Endothelial cell of umbilical vein (primary cell): ENCODE measurements at regions not wholly inside any gene's neighbourhood (a gene's known extent, or its start where the extent isn't known, plus 50 kb on each side); places are given as distances from the start of the nearest gene placed in this dataset.
"Not testable (repeated sequence)": the region's sequence is repeated elsewhere in the genome, so short reads cannot be mapped to it uniquely, and the experiment has no call there.

Experiments
- BruUV-seq: library from RNA; stranded (reverse); fragments of 400-500 nt; replicated peaks from 2 replicates; lab custom pipeline; 2021; lab: Mats Ljungman, UMichigan
- CTCF ChIA-PET: fragments of 300-600, 350-600 bp; sonication (Branson Sonifier 250); formaldehyde crosslinking; loops from one replicate; lab custom pipeline; 2021; ENCODE audit warnings: antibody characterized with exemption, inconsistent platforms; lab: Charles Lee
- POLR2A ChIA-PET: fragments of 300-600, 350-600 bp; sonication (Branson Sonifier 250); formaldehyde crosslinking; loops from one replicate; lab custom pipeline; 2021; ENCODE audit warnings: antibody characterized with exemption, inconsistent platforms; lab: Charles Lee
- DNase-seq: peaks from one replicate; pipeline ENCODE4 v3.0.0-alpha.2; 2011; ENCODE audit warnings: low read depth, low spot score
- FAIRE-seq: peaks from 2 replicates; lab custom pipeline; 2011; peaks lifted over from hg19 to GRCh38; lab: Jason Lieb, UNC
- H2AFZ ChIP-seq: 2 replicates; pipeline ENCODE4 v1.6.0; 2012; ENCODE audit warnings: low read depth, low read length, control low read depth, inconsistent platforms
- H3K27ac ChIP-seq: 2 replicates; pipeline ENCODE4 v1.5.1; 2011; ENCODE audit warnings: low read depth, mild to moderate bottlenecking, control low read depth, low read length, moderate library complexity; ENCODE audit not compliant: insufficient read depth
- H3K27me3 ChIP-seq, 2 experiments: 2 replicates each; pipeline versions ENCODE4 v1.6.0 to v1.6.1; 2011; ENCODE audit warnings: low read length in 2 of 2, mixed read lengths in 1 of 2; ENCODE audit not compliant: control insufficient read depth in 2 of 2, insufficient read depth in 2 of 2
- H3K36me3 ChIP-seq, 2 experiments: 2 replicates in 1 of 2; 3 replicates in 1 of 2; pipeline ENCODE4 v1.5.1; 2011; ENCODE audit warnings: low read length in 2 of 2, mild to moderate bottlenecking in 1 of 2, moderate library complexity in 1 of 2; ENCODE audit not compliant: control insufficient read depth in 2 of 2, insufficient read depth in 2 of 2; ENCODE audit errors: extremely low read depth in 1 of 2
- H3K4me1 ChIP-seq: 3 replicates; pipeline ENCODE4 v1.5.1; 2011; ENCODE audit warnings: mild to moderate bottlenecking, low read length; ENCODE audit not compliant: control insufficient read depth, insufficient read depth; ENCODE audit errors: extremely low read depth
- H3K4me2 ChIP-seq: 2 replicates; pipeline ENCODE4 v1.6.1; 2011; ENCODE audit warnings: low read length, control low read depth, mixed read lengths; ENCODE audit not compliant: insufficient read depth
- H3K4me3 ChIP-seq, 3 experiments: fragments of 200-600 bp in 1 of 3; sonication (generic), shearing (Covaris generic) in 1 of 3; replicated peaks in 1 of 3; 2 replicates each; pipeline ENCODE4 v1.5.1; 2011 to 2016; ENCODE audit warnings: control low read depth in 3 of 3, low read length in 3 of 3, mild to moderate bottlenecking in 2 of 3, inconsistent platforms in 1 of 3, low read depth in 1 of 3, moderate library complexity in 1 of 3; ENCODE audit not compliant: insufficient read depth in 1 of 3
- H3K79me2 ChIP-seq: 2 replicates; pipeline ENCODE4 v1.6.0; 2012; ENCODE audit warnings: low read length, inconsistent platforms; ENCODE audit not compliant: control insufficient read depth, insufficient read depth
- H3K9ac ChIP-seq: replicated peaks from 2 replicates; pipeline ENCODE3; 2011; ENCODE audit warnings: low read length, control low read depth; ENCODE audit not compliant: insufficient read depth; ENCODE audit errors: extremely low read depth
- H3K9me1 ChIP-seq: replicated peaks from 3 replicates; pipeline ENCODE4 v1.6.0; 2011; ENCODE audit warnings: mild to moderate bottlenecking, low read length; ENCODE audit not compliant: control insufficient read depth, insufficient read depth; ENCODE audit errors: extremely low read depth
- H3K9me3 ChIP-seq: replicated peaks from 2 replicates; pipeline ENCODE4 v1.5.1; 2012; ENCODE audit warnings: low read length, inconsistent platforms; ENCODE audit not compliant: control insufficient read depth, insufficient read depth
- H4K20me1 ChIP-seq: replicated peaks from 2 replicates; pipeline ENCODE3; 2011; ENCODE audit warnings: mild to moderate bottlenecking, low read length; ENCODE audit not compliant: control insufficient read depth, insufficient read depth; ENCODE audit errors: extremely low read depth
- CTCF ChIP-seq, 2 donors: IDR thresholded peaks; 1 replicate in 1 of 2; 2 replicates in 1 of 2; pipeline ENCODE4 v1.5.1; 2011; ENCODE audit warnings: low read length in 2 of 2, mild to moderate bottlenecking in 2 of 2, moderate library complexity in 2 of 2, control low read depth in 1 of 2, inconsistent platforms in 1 of 2, low read depth in 1 of 2; ENCODE audit not compliant: insufficient read depth in 1 of 2; ENCODE audit errors: extremely low read depth in 1 of 2
- EZH2 ChIP-seq: IDR thresholded peaks from 2 replicates; pipeline ENCODE4 v1.6.1; 2012; ENCODE audit warnings: borderline replicate concordance, low read depth, mild to moderate bottlenecking, moderate library complexity, low read length, inconsistent platforms; ENCODE audit not compliant: severe bottlenecking
- FOS ChIP-seq: IDR thresholded peaks from 2 replicates; pipeline ENCODE4 v1.6.1; 2011; ENCODE audit warnings: mild to moderate bottlenecking, low read length, moderate library complexity, borderline replicate concordance; ENCODE audit not compliant: insufficient read depth
- GATA2 ChIP-seq: IDR thresholded peaks from 2 replicates; pipeline ENCODE4 v1.7.0; 2011; ENCODE audit warnings: low read depth, mild to moderate bottlenecking, moderate library complexity, mixed read lengths, low read length; ENCODE audit not compliant: insufficient read length, insufficient read depth
- JUN ChIP-seq: IDR thresholded peaks from 2 replicates; pipeline ENCODE4 v1.6.1; 2011; ENCODE audit warnings: borderline replicate concordance, low read depth; ENCODE audit not compliant: insufficient read length, insufficient read depth
- MYC ChIP-seq: IDR thresholded peaks from one replicate; pipeline ENCODE4 v1.6.1; 2011; ENCODE audit warnings: mild to moderate bottlenecking, low read depth, low read length
- POLR2A ChIP-seq: IDR thresholded peaks from 2 replicates; pipeline ENCODE4 v1.6.1; 2012; ENCODE audit warnings: low read depth, mild to moderate bottlenecking, control low read depth, low read length
- POLR2AphosphoS5 ChIP-seq: IDR thresholded peaks from 2 replicates; pipeline ENCODE4 v1.6.1; 2012; ENCODE audit warnings: low read depth, mild to moderate bottlenecking, control low read depth, low read length, moderate library complexity; ENCODE audit not compliant: insufficient read depth
- dilution Hi-C: fragments of 300-500 bp; cut with MboI; formaldehyde crosslinking; loops from one replicate; pipeline ENCODE4 v1.15.0; 2019; ENCODE audit warnings: low sequenced_read_pairs; ENCODE audit not compliant: extremely low pct_ligation_motif_present
- intact Hi-C: fragments of 100-400 bp; cut with micrococcal nuclease; formaldehyde crosslinking; loops from one replicate; pipeline ENCODE4 v1.10.0; 2022
- TF ChIP-seq, protein P1 (sequence below): IDR thresholded peaks from 2 replicates; pipeline ENCODE4 v1.6.1; 2011; ENCODE audit not compliant: insufficient read depth, insufficient read length

DNA sequence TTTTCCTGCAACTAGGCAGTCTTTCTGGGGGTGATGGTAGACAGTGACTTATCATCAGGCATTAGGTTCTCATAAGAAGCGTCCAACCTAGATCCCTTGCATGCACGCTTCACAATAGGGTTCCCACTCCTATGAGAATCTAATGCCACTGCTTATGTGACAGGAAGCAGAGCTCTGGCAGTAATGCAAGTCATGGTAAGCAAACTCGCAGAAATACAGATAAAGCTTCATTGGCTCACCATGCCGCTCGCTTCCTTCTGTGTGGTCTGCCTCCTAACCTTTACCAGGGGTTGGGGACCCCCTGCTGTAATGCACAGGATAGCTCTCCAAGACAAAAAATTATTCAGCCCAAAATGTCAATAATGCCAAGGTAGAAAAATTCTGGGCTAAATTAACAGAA is 864.2 kb downstream of the TRHDE start:
- DNase-seq (no peak), FAIRE-seq (no peak)
- no peaks in the 10 kb centered on the region for H3K4me1 ChIP-seq
- ChIA-PET CTCF (no interaction called here), POLR2A (no interaction called here)
- no peaks in the 10 kb centered on the region for H4K20me1 ChIP-seq
- no peak overlapping the region for H3K9ac ChIP-seq
- H3K9me3 ChIP-seq, result peaks cover 2% of the 10 kb centered on the region
- H3K27me3 ChIP-seq, result no peaks in the 10 kb centered on the region
- intact Hi-C loops, result no loop called here
- no peak overlapping the region for H3K27ac ChIP-seq
- H3K36me3 ChIP-seq, result no peaks in the 10 kb centered on the region
- no TSS peak for BruUV-seq
- H3K4me2 ChIP-seq, result no peak overlapping the region
- H3K4me3 ChIP-seq, result no peak overlapping the region
- no peak overlapping the region for H2AFZ ChIP-seq
- dilution Hi-C loops, result no loop called here
- H3K9me1 ChIP-seq, result no peaks in the 10 kb centered on the region
- H3K79me2 ChIP-seq, result no peaks in the 10 kb centered on the region
- TF ChIP-seq CTCF (IDR thresholded peaks at IDR 0.05; ENCODE audit: extremely low read depth in 1 of 2, insufficient read depth in 1 of 2, low read depth in 1 of 2, low read length in 2 of 2), result no peak
- TF ChIP-seq POLR2A, result no peak
- no peak for TF ChIP-seq FOS
- TF ChIP-seq MYC, result no peak
- TF ChIP-seq, protein P1, sequence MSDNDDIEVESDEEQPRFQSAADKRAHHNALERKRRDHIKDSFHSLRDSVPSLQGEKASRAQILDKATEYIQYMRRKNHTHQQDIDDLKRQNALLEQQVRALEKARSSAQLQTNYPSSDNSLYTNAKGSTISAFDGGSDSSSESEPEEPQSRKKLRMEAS, result no peak
- no peak for TF ChIP-seq GATA2
- TF ChIP-seq JUN, result no peak
- no peak for TF ChIP-seq EZH2
- no peak for TF ChIP-seq POLR2AphosphoS5

- H3K4me1 ChIP-seq, dilution Hi-C loops, H2AFZ ChIP-seq: not testable (repeated sequence)
Measured at GRCh38 chr12:73139642-73140041, 867.5 kb downstream of the TRHDE start.

More at GRCh38 chr12:73139642-73140041, 867.5 kb downstream of the TRHDE start:
- H3K27ac ChIP-seq, H4K20me1 ChIP-seq, H3K9me1 ChIP-seq, CTCF ChIA-PET, intact Hi-C loops, H3K36me3 ChIP-seq, DNase-seq, H3K4me3 ChIP-seq, H3K27me3 ChIP-seq, BruUV-seq, H3K9me3 ChIP-seq, H3K79me2 ChIP-seq, H3K9ac ChIP-seq, POLR2A ChIA-PET, FAIRE-seq, H3K4me2 ChIP-seq: not testable (repeated sequence)
